Posterior cingulate gyrus (tissue), 11 donors: ENCODE measurements at regions not wholly inside any gene's neighbourhood (a gene's known extent, or its start where the extent isn't known, plus 50 kb on each side); places are given as distances from the start of the nearest gene placed in this dataset.

ENCODE experiments used
- DNase-seq, 10 donors: peaks; one replicate each; pipeline versions ENCODE4 v3.0.0 to v3.0.0-alpha.2; 2020 to 2021; ENCODE audit warnings: mixed read lengths in 3 of 10
- intact Hi-C: fragments of 100-400 bp; cut with DNase I; formaldehyde crosslinking; loops from one replicate; pipeline ENCODE4 v1.15.1; 2023

GRCh38 chrX:63993936-63994335 lies 208.9 kb upstream of the ARHGEF9 start:
- DNase-seq, result no peak

GRCh38 chrX:63985906-63986305 lies 200.9 kb upstream of the ARHGEF9 start:
- DNase-seq, result no peak
- intact Hi-C loops, result no loop called here

More at GRCh38 chrX:63993936-63994335, 208.9 kb upstream of the ARHGEF9 start:
- intact Hi-C loops, result no loop called here

- intact Hi-C loops, result no loop called here
- DNase-seq, result no peak
These were observed 194.5 kb upstream of the ARHGEF9 start for GRCh38 chrX:63979480-63979879.

- intact Hi-C loops, result no loop called here
- no peak for DNase-seq
These were observed 182.5 kb upstream of the ARHGEF9 start for GRCh38 chrX:63967551-63967950.

GRCh38 chrX:63963095-63963784 lies 178.2 kb upstream of the ARHGEF9 start:
- no peak for DNase-seq
- intact Hi-C loops, result no loop called here

- DNase-seq, result no peak
- intact Hi-C loops, result no loop called here
These were observed 176.9 kb upstream of the ARHGEF9 start for GRCh38 chrX:63961964-63962363.

- intact Hi-C loops, result no loop called here
- no peak for DNase-seq
These were observed 175.0 kb upstream of the ARHGEF9 start for GRCh38 chrX:63959975-63960374.

GRCh38 chrX:63958134-63958865 lies 173.3 kb upstream of the ARHGEF9 start:
- no peak for DNase-seq
- intact Hi-C loops, result no loop called here

GRCh38 chrX:63935835-63936234 lies 150.8 kb upstream of the ARHGEF9 start:
- intact Hi-C loops, result no loop called here
- no peak for DNase-seq

GRCh38 chrX:63934791-63935190 lies 149.8 kb upstream of the ARHGEF9 start:
- intact Hi-C loops, result no loop called here
- DNase-seq, result no peak

GRCh38 chrX:63934160-63934559 lies 149.1 kb upstream of the ARHGEF9 start:
- intact Hi-C loops, result no loop called here
- DNase-seq, result no peak

GRCh38 chrX:63932907-63933306 lies 147.9 kb upstream of the ARHGEF9 start:
- peak in 1 of 10 donors; percentile 71 for DNase-seq
- intact Hi-C loops, result no loop called here

- intact Hi-C loops, result no loop called here
- no peak for DNase-seq
These were observed 147.0 kb upstream of the ARHGEF9 start for GRCh38 chrX:63932006-63932405.

GRCh38 chrX:63930140-63930539 lies 145.1 kb upstream of the ARHGEF9 start:
- intact Hi-C loops, result no loop called here
- DNase-seq, result no peak

GRCh38 chrX:63929608-63930007 lies 144.6 kb upstream of the ARHGEF9 start:
- intact Hi-C loops, result no loop called here

GRCh38 chrX:63927848-63928247 lies 142.8 kb upstream of the ARHGEF9 start:
- no peak for DNase-seq
- intact Hi-C loops, result no loop called here

More at GRCh38 chrX:63929608-63930007, 144.6 kb upstream of the ARHGEF9 start:
- DNase-seq, result no peak

GRCh38 chrX:63922221-63922620 lies 137.2 kb upstream of the ARHGEF9 start:
- DNase-seq, result no peak
- intact Hi-C loops, result no loop called here

- intact Hi-C loops, result no loop called here
These were observed 135.9 kb upstream of the ARHGEF9 start for GRCh38 chrX:63920875-63921274.

GRCh38 chrX:63919081-63919480 lies 134.1 kb upstream of the ARHGEF9 start:
- DNase-seq, result no peak
- intact Hi-C loops, result no loop called here

More at GRCh38 chrX:63920875-63921274, 135.9 kb upstream of the ARHGEF9 start:
- no peak for DNase-seq

- intact Hi-C loops, result no loop called here
These were observed 133.6 kb upstream of the ARHGEF9 start for GRCh38 chrX:63918611-63919010.

GRCh38 chrX:63917296-63917695 lies 132.3 kb upstream of the ARHGEF9 start:
- no peak for DNase-seq
- intact Hi-C loops, result no loop called here

More at GRCh38 chrX:63918611-63919010, 133.6 kb upstream of the ARHGEF9 start:
- DNase-seq, result no peak

- DNase-seq, result no peak
- intact Hi-C loops, result no loop called here
These were observed 128.7 kb upstream of the ARHGEF9 start for GRCh38 chrX:63913719-63914118.
